ENCODE measurements at regions not wholly inside any gene's neighbourhood (a gene's known extent, or its start where the extent isn't known, plus 50 kb on each side); places are given as distances from the start of the nearest gene placed in this dataset.

- in situ Hi-C loops (cut with MboI; ENCODE audit: low sequenced_read_pairs): no loop called here
Measured at GRCh38 chr2:180174580-180174979, 167.5 kb upstream of the CWC22 start.

GRCh38 chr2:180169474-180169873 is 162.4 kb upstream of the CWC22 start:
- in situ Hi-C loops (cut with MboI; ENCODE audit: low sequenced_read_pairs): no loop called here

GRCh38 chr2:180161415-180161814 is 154.3 kb upstream of the CWC22 start:
- in situ Hi-C loops (cut with MboI; ENCODE audit: low sequenced_read_pairs): no loop called here

- in situ Hi-C loops (cut with MboI; ENCODE audit: low sequenced_read_pairs): no loop called here
Measured at GRCh38 chr2:180159921-180160320, 152.8 kb upstream of the CWC22 start.

- in situ Hi-C loops (cut with MboI; ENCODE audit: low sequenced_read_pairs): no loop called here
Measured at GRCh38 chr2:180158961-180159360, 151.9 kb upstream of the CWC22 start.

- in situ Hi-C loops (cut with MboI; ENCODE audit: low sequenced_read_pairs): no loop called here
Measured at GRCh38 chr2:180156651-180157050, 149.6 kb upstream of the CWC22 start.

GRCh38 chr2:180150606-180151005 is 143.5 kb upstream of the CWC22 start:
- in situ Hi-C loops (cut with MboI; ENCODE audit: low sequenced_read_pairs): no loop called here

- in situ Hi-C loops (cut with MboI; ENCODE audit: low sequenced_read_pairs): no loop called here
Measured at GRCh38 chr2:180146541-180146940, 139.4 kb upstream of the CWC22 start.

- in situ Hi-C loops (cut with MboI; ENCODE audit: low sequenced_read_pairs): no loop called here
Measured at GRCh38 chr2:180146114-180146513, 139.0 kb upstream of the CWC22 start.

GRCh38 chr2:180145163-180145562 is 138.1 kb upstream of the CWC22 start:
- in situ Hi-C loops (cut with MboI; ENCODE audit: low sequenced_read_pairs): no loop called here

GRCh38 chr2:180144338-180144813 is 137.3 kb upstream of the CWC22 start:
- in situ Hi-C loops (cut with MboI; ENCODE audit: low sequenced_read_pairs): no loop called here

GRCh38 chr2:180143633-180144337 is 136.7 kb upstream of the CWC22 start:
- in situ Hi-C loops (cut with MboI; ENCODE audit: low sequenced_read_pairs): no loop called here

- in situ Hi-C loops (cut with MboI; ENCODE audit: low sequenced_read_pairs): no loop called here
Measured at GRCh38 chr2:180141600-180141999, 134.5 kb upstream of the CWC22 start.

GRCh38 chr2:180133736-180134135 is 126.6 kb upstream of the CWC22 start:
- in situ Hi-C loops (cut with MboI; ENCODE audit: low sequenced_read_pairs): no loop called here

GRCh38 chr2:180130403-180130802 is 123.3 kb upstream of the CWC22 start:
- in situ Hi-C loops (cut with MboI; ENCODE audit: low sequenced_read_pairs): no loop called here

- in situ Hi-C loops (cut with MboI; ENCODE audit: low sequenced_read_pairs): no loop called here
Measured at GRCh38 chr2:180128861-180129260, 121.8 kb upstream of the CWC22 start.

GRCh38 chr2:180125245-180125962 is 118.3 kb upstream of the CWC22 start:
- in situ Hi-C loops (cut with MboI; ENCODE audit: low sequenced_read_pairs): no loop called here

- in situ Hi-C loops (cut with MboI; ENCODE audit: low sequenced_read_pairs): loop anchor here (25.0 kb wide), 1 partner anchor 938 kb away; no protein-coding TSS in a partner anchor
Measured at GRCh38 chr2:180124273-180125139, 117.4 kb upstream of the CWC22 start.

GRCh38 chr2:180122874-180123273 is 115.8 kb upstream of the CWC22 start:
- in situ Hi-C loops (cut with MboI; ENCODE audit: low sequenced_read_pairs): loop anchor here (25.0 kb wide), 1 partner anchor 939 kb away; no protein-coding TSS in a partner anchor

- in situ Hi-C loops (cut with MboI; ENCODE audit: low sequenced_read_pairs): loop anchor here (25.0 kb wide), 1 partner anchor 947 kb away; no protein-coding TSS in a partner anchor
Measured at GRCh38 chr2:180115675-180116074, 108.6 kb upstream of the CWC22 start.

GRCh38 chr2:180115269-180115668 is 108.2 kb upstream of the CWC22 start:
- in situ Hi-C loops (cut with MboI; ENCODE audit: low sequenced_read_pairs): loop anchor here (25.0 kb wide), 1 partner anchor 947 kb away; no protein-coding TSS in a partner anchor
